Activated CD4-positive, CD25-positive, alpha-beta regulatory T cell treated with anti-CD3 and anti-CD28 coated beads, Interleukin-2, amount 50 U/mL, for 72 hours (primary cell): ENCODE measurements at regions not wholly inside any gene's neighbourhood (a gene's known extent, or its start where the extent isn't known, plus 50 kb on each side); places are given as distances from the start of the nearest gene placed in this dataset.
"Not testable (repeated sequence)": the region's sequence is repeated elsewhere in the genome, so short reads cannot be mapped to it uniquely, and the experiment has no call there.

Source experiments
- DNase-seq: peaks from one replicate; pipeline ENCODE4 v3.0.0; 2021

GRCh38 chr6:164043656-164044055 is 629.1 kb downstream of the QKI start:
- not testable (repeated sequence) for DNase-seq

- no peak for DNase-seq
These were observed 627.7 kb downstream of the QKI start for GRCh38 chr6:164042212-164042611.

GRCh38 chr6:164040994-164041393 is 626.5 kb downstream of the QKI start:
- no peak for DNase-seq

GRCh38 chr6:164039954-164040375 is 625.4 kb downstream of the QKI start:
- DNase-seq = no peak

GRCh38 chr6:164037171-164037870 is 622.8 kb downstream of the QKI start:
- DNase-seq = no peak

GRCh38 chr6:164035900-164036485 is 621.5 kb downstream of the QKI start:
- no peak for DNase-seq

GRCh38 chr6:164034602-164035140 is 620.2 kb downstream of the QKI start:
- no peak for DNase-seq

GRCh38 chr6:164025180-164025579 is 610.7 kb downstream of the QKI start:
- DNase-seq = no peak

- no peak for DNase-seq
These were observed 609.0 kb downstream of the QKI start for GRCh38 chr6:164023535-164023934.

- DNase-seq = no peak
These were observed 608.1 kb downstream of the QKI start for GRCh38 chr6:164022632-164023031.

GRCh38 chr6:164021589-164022250 is 607.2 kb downstream of the QKI start:
- no peak for DNase-seq

GRCh38 chr6:164020142-164020541 is 605.6 kb downstream of the QKI start:
- DNase-seq = no peak

GRCh38 chr6:164018133-164018532 is 603.6 kb downstream of the QKI start:
- DNase-seq = no peak

GRCh38 chr6:164016056-164016455 is 601.5 kb downstream of the QKI start:
- DNase-seq = no peak

GRCh38 chr6:164015088-164015484 is 600.6 kb downstream of the QKI start:
- DNase-seq = no peak

GRCh38 chr6:164014346-164015087 is 600.0 kb downstream of the QKI start:
- DNase-seq = no peak

GRCh38 chr6:164013480-164014208 is 599.1 kb downstream of the QKI start:
- no peak for DNase-seq

- DNase-seq = no peak
These were observed 596.8 kb downstream of the QKI start for GRCh38 chr6:164011321-164011720.

GRCh38 chr6:164010441-164011103 is 596.1 kb downstream of the QKI start:
- no peak for DNase-seq

- no peak for DNase-seq
These were observed 594.4 kb downstream of the QKI start for GRCh38 chr6:164008902-164009301.

- no peak for DNase-seq
These were observed 593.4 kb downstream of the QKI start for GRCh38 chr6:164007881-164008280.

GRCh38 chr6:164006459-164006858 is 591.9 kb downstream of the QKI start:
- no peak for DNase-seq
